ENCODE measurements at regions not wholly inside any gene's neighbourhood (a gene's known extent, or its start where the extent isn't known, plus 50 kb on each side); places are given as distances from the start of the nearest gene placed in this dataset.
A peak's percentile ranks its signal among the peaks of the same experiment; 100 is the strongest.

DNA sequence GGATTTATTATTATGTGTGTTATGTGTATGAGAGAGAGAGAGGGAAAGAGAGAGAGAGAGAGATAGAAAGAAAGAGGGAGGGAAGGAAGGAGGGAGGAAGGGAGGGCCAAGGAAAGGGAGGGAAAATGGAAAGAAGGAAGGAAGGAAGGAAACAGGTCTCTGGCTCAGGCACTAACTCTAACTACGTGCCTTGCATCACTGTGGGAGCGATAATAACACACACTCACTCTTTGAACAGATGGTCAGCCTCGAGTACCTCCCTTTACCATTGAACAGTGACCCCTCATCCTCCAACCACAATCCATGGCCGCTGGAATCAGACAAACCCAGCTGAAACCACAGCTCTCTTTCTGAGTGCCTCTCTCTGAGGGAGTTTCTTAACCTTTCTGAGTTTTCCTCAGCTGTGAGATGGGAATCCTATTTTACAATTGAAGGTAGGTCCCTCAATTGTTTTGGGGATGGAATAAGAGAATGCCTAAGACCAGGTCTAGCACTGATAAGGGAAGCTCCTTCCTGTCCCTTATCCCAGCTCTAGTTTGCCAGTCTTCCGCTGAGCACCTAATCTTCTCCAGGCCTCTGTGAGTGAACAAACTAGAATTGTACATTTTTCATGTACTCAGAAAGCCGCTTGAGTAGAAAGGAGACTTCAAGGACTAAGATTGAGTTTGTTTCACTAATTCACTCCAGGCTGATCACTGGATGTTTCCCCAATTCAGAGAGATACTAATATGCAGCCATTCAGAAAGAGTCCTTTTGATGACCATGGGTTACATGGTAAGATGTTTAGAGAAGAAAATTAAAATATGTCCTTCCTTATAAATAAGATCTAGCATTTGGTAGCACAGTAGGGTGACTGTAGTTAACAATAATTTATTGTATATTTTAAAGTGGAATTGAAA is 62.8 kb downstream of the IRF2BP2 start:
- H3K4me3 ChIP-seq: no peak overlapping the region
- DNase-seq: no peak
- no peaks in the 10 kb centered on the region for H3K36me3 ChIP-seq
- no peaks in the 10 kb centered on the region for H3K27me3 ChIP-seq
- H3K9me3 ChIP-seq: no peaks in the 10 kb centered on the region
- no peak overlapping the region for H3K27ac ChIP-seq
- H3K4me1 ChIP-seq: peaks cover 0 to 36% (median 5%) of the 10 kb centered on the region in 4 donors
- TF ChIP-seq, protein P1, sequence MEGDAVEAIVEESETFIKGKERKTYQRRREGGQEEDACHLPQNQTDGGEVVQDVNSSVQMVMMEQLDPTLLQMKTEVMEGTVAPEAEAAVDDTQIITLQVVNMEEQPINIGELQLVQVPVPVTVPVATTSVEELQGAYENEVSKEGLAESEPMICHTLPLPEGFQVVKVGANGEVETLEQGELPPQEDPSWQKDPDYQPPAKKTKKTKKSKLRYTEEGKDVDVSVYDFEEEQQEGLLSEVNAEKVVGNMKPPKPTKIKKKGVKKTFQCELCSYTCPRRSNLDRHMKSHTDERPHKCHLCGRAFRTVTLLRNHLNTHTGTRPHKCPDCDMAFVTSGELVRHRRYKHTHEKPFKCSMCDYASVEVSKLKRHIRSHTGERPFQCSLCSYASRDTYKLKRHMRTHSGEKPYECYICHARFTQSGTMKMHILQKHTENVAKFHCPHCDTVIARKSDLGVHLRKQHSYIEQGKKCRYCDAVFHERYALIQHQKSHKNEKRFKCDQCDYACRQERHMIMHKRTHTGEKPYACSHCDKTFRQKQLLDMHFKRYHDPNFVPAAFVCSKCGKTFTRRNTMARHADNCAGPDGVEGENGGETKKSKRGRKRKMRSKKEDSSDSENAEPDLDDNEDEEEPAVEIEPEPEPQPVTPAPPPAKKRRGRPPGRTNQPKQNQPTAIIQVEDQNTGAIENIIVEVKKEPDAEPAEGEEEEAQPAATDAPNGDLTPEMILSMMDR (IDR thresholded peaks at IDR 0.05): no peak
- TF ChIP-seq POLR2A (IDR thresholded peaks at IDR 0.05): no peak

DNA sequence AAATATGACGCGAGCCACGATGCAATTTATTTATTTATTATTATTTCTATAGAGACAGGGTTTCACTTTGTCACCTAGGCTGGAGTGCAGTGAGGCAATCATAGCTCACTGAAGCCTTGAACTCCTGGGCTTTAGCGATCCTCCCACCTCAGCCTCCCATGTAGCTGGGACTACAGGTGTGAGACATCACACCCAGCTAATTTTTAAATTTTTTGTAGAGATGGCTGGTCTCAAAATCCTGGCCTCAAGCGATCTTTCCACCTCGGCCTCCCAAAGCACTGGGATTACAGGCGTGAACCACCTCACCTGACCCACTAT is 63.6 kb downstream of the IRF2BP2 start:
- Histone ChIP-seq H3K4me1 (peaks cover 0 to 36% (median 5%) of the 10 kb centered on the region in 4 donors), H3K4me3 (no peak overlapping the region), H3K27ac (peak overlapping the region in 1 of 4 donors; percentile 78), H3K27me3 (no peaks in the 10 kb centered on the region), H3K9me3 (no peaks in the 10 kb centered on the region), H3K36me3 (no peaks in the 10 kb centered on the region)
- TF ChIP-seq, protein P1 (IDR thresholded peaks at IDR 0.05): no peak
- no peak for TF ChIP-seq POLR2A (IDR thresholded peaks at IDR 0.05)
- no peak for DNase-seq

DNA sequence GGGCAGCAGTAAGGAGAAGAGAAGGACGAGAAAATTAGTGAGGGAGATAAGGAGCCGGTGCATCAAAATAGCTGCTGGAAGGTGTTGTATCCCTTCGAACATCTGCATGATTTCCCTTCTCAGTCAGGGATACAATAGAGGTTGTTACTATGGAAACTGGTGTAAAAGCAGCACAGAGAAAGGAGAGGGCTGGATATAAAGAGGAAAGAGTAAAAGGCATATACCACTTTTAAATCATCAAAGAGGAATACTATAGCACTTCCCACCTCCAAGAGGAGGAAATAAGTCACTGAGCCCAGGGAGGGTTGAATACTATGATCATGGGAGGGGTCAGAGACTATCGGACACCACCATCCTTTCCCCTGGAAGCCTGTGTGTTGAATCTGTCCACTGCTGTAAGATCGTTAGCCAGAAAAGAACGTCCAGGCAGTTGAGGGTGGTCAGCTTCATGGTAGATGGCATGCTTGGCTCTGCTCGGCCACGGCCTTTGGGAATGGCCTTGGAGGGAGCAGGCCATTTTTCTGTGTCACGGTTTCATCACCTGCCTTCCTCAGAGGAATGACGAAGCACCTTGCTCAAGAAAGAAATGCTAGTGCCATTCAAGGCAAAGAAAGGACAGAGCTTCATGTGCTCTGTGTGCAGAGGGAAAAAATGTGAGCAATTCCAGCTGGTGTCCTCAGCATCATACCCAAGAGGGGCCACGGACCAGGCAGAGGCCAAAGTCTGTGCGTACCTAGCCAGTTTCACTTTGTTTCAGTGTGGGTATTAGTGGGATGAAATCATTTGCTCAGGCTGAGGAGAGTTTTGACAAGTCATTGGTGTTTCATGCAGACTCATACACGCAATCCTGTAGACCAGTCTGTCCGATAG is 64.2 kb downstream of the IRF2BP2 start:
- peaks cover 0 to 36% (median 5%) of the 10 kb centered on the region in 4 donors for H3K4me1 ChIP-seq
- TF ChIP-seq POLR2A (IDR thresholded peaks at IDR 0.05): no peak
- TF ChIP-seq, protein P1 (IDR thresholded peaks at IDR 0.05): no peak

GRCh38 chr1:234544087-234544579 is 65.2 kb upstream of the TARBP1 start:
- Histone ChIP-seq H3K36me3 (no peaks in the 10 kb centered on the region), H3K4me3 (no peak overlapping the region), H3K9me3 (no peaks in the 10 kb centered on the region), H3K27ac (peak overlapping the region; percentile 26 to 81 (median 62)), H3K27me3 (no peaks in the 10 kb centered on the region), H3K4me1 (peaks cover 0 to 36% (median 5%) of the 10 kb centered on the region in 4 donors)
- TF ChIP-seq POLR2A (IDR thresholded peaks at IDR 0.05): no peak
- TF ChIP-seq, protein P1 (IDR thresholded peaks at IDR 0.05): no peak
- DNase-seq: peak in 1 of 3 donors; percentile 77

More for the DNA sequence above, 64.2 kb downstream of the IRF2BP2 start:
- Histone ChIP-seq H3K4me3 (no peak overlapping the region), H3K27ac (peak overlapping the region; percentile 3 to 81 (median 50)), H3K27me3 (no peaks in the 10 kb centered on the region), H3K36me3 (no peaks in the 10 kb centered on the region), H3K9me3 (no peaks in the 10 kb centered on the region)
- DNase-seq: no peak

DNA sequence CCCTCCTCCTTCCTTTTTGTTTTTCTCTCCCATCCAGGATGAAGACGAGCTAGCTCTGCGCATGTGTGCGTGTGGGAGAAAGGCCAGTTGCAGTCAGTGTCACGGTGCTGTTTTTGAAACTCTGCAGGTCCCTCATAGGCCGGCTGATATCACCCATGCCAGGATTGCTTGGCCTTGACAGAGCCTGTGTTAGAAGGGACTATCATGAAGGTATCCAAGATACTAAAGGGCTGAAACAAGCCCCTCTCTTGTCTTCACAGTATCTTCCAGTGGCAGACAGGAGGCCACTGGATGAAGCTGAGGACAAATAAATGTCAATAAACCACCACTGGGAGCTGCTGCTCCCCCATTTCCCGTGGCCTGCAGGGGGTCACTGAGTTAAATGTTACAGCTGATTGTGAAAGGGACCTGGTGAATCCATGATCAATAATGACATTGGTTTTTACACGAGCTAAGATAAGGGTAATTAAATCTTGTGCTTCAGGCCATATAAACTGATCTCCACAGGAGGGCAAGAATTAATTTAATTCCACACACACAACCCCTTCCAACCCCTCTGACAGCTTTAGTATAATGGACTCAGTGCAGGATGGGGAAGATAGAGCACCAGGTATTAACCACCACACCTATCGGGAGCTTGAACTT is 64.6 kb upstream of the TARBP1 start:
- Histone ChIP-seq H3K36me3 (no peaks in the 10 kb centered on the region), H3K27ac (peak overlapping the region; percentile 26 to 81 (median 62)), H3K9me3 (no peaks in the 10 kb centered on the region), H3K27me3 (no peaks in the 10 kb centered on the region), H3K4me3 (no peak overlapping the region), H3K4me1 (peaks cover 0 to 42% (median 8%) of the 10 kb centered on the region in 4 donors)
- TF ChIP-seq POLR2A (IDR thresholded peaks at IDR 0.05): no peak
- TF ChIP-seq, protein P1 (IDR thresholded peaks at IDR 0.05): no peak
- no peak for DNase-seq
